K562 (cell line): ENCODE measurements at regions not wholly inside any gene's neighbourhood (a gene's known extent, or its start where the extent isn't known, plus 50 kb on each side); places are given as distances from the start of the nearest gene placed in this dataset.

Experiments
- CTCF ChIP-seq, 3 experiments: IDR thresholded peaks in 2 of 3; conservative IDR thresholded peaks in 1 of 3; 2 replicates each; pipeline ENCODE4 v1.5.1; 2011 to 2012; ENCODE audit warnings: low read length in 3 of 3, mild to moderate bottlenecking in 3 of 3, control low read depth in 2 of 3, improper control_type of control experiment in 1 of 3, inconsistent platforms in 1 of 3, low read depth in 1 of 3, mixed read lengths in 1 of 3, moderate library complexity in 1 of 3; ENCODE audit not compliant: insufficient read depth in 2 of 3
- EP400 ChIP-seq: fragments of 450-650 bp; IDR thresholded peaks from 2 replicates; pipeline ENCODE4 v1.6.1; 2017; ENCODE audit warnings: antibody characterized with exemption, mild to moderate bottlenecking, moderate library complexity
- NCOR1 ChIP-seq: fragments of 450-650 bp; IDR thresholded peaks from 2 replicates; pipeline ENCODE4 v1.6.1; 2016; ENCODE audit warnings: mild to moderate bottlenecking, moderate library complexity
- SNAPC5 ChIP-seq: fragments of 250-450 bp; sonication (Bioruptor Pico); IDR thresholded peaks from 2 replicates; pipeline ENCODE4 v1.8.0; 2021; ENCODE audit warnings: moderate library complexity, mild to moderate bottlenecking, inconsistent platforms
- SRSF3 ChIP-seq: fragments of 200-400 bp; formaldehyde crosslinking; IDR thresholded peaks from 2 replicates; pipeline ENCODE4 v1.6.1; 2016; ENCODE audit warnings: mild to moderate bottlenecking, low read length, moderate library complexity; ENCODE audit not compliant: insufficient read depth
- YBX1 ChIP-seq: fragments of 450-650 bp; IDR thresholded peaks from 2 replicates; pipeline ENCODE4 v1.7.1; 2016; ENCODE audit warnings: mild to moderate bottlenecking
- ZNF253 ChIP-seq: fragments of 250-450 bp; sonication (Bioruptor Pico); conservative IDR thresholded peaks from 2 replicates; pipeline ENCODE4 v1.6.1; 2021; ENCODE audit warnings: mild to moderate bottlenecking
- ZNF41 ChIP-seq: fragments of 250-450 bp; sonication (Bioruptor Pico); conservative IDR thresholded peaks from 2 replicates; pipeline ENCODE4 v1.4.0; 2020; ENCODE audit warnings: mild to moderate bottlenecking
- ZNF740 ChIP-seq, 3 experiments: fragments of 200-800 bp in 1 of 3; sonication (Bioruptor generic) in 1 of 3; sonication (generic) in 1 of 3; formaldehyde crosslinking in 1 of 3; IDR thresholded peaks; 2 replicates each; pipeline versions ENCODE4 v1.6.1 to v1.8.0; 2016 to 2022; ENCODE audit warnings: mild to moderate bottlenecking in 2 of 3, missing compliant biosample characterization in 2 of 3, missing genetic modification characterization in 2 of 3, missing genetic modification reagents in 1 of 3

DNA sequence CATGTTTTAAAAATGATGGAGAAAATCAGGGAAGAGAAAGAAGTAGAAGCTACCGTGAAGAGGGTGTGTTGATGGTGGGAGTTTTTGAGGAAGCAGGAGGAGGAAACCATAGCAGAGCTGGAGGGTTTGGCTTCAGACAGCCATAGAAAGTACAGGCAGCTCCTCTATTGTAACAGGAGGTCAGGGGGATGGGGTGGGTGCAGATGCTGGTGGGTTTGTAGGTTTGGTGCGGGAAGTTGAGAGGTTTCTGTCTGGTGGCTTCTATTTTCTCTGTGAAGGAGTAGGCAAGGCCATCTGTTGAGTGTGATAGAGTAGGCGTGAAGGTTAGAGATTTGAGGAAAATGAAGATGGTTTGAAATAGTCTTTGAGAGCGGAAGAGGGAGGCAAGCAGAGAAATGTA lies 97.7 kb upstream of the TBC1D5 start (continued):
- TF ChIP-seq CTCF (IDR thresholded peaks at IDR 0.05 in 2 of 3, conservative IDR thresholded peaks at IDR 0.05 in 1 of 3; ENCODE audit: insufficient read depth in 2 of 3, low read depth in 1 of 3, low read length in 3 of 3), result no peak
- TF ChIP-seq ZNF740 (CRISPR knock-in tag; IDR thresholded peaks at IDR 0.05), result no peak
- no peak for TF ChIP-seq ZNF740 (tag; IDR thresholded peaks at IDR 0.05)
- TF ChIP-seq ZNF253 (CRISPR knock-in tag), result no peak
- no peak for TF ChIP-seq NCOR1
- TF ChIP-seq ZNF41 (CRISPR knock-in tag), result no peak
- TF ChIP-seq SRSF3, result no peak
- no peak for TF ChIP-seq EP400
- no peak for TF ChIP-seq SNAPC5 (CRISPR knock-in tag)
- no peak for TF ChIP-seq YBX1
